ENCODE measurements at regions not wholly inside any gene's neighbourhood (a gene's known extent, or its start where the extent isn't known, plus 50 kb on each side); places are given as distances from the start of the nearest gene placed in this dataset.

DNA sequence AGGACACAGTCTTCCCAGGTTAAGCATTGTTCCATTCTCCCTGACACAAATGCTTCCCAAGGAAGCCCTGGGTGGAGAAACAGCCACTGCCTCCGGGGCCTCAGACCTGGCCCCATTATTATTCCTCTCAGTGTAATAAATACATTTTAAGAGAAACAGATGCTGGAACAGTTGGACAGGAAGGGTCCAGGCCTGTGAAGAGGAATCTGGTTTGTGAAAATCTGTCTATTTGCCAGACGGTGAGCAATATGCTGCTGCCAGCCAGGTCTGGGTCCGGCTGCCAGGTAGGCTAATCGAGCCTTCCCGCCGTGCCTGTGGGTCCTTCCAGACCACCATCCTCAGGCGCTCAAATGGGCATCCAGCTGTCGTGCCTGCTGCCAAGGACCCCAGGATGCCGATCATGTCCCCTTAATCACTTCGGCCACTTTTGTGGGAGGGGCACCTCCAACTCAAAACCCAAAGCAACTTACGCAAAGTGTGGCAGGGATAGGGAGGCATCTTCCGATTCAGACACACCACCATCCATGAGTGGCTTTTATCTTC, 528.4 kb downstream of the MIAT start:
- TF ChIP-seq POLR2A (IDR thresholded peaks at IDR 0.05; ENCODE audit: control extremely low read depth in 1 of 2, low read depth in 2 of 2, low read length in 2 of 2) = no peak
- TF ChIP-seq CTCF (IDR thresholded peaks at IDR 0.05; ENCODE audit: control extremely low read depth in 1 of 3, insufficient read depth in 1 of 3, low read depth in 1 of 3, low read length in 3 of 3) = no peak
- TF ChIP-seq ATF2 (IDR thresholded peaks at IDR 0.05; ENCODE audit: low read length) = no peak
- TF ChIP-seq, protein P1, sequence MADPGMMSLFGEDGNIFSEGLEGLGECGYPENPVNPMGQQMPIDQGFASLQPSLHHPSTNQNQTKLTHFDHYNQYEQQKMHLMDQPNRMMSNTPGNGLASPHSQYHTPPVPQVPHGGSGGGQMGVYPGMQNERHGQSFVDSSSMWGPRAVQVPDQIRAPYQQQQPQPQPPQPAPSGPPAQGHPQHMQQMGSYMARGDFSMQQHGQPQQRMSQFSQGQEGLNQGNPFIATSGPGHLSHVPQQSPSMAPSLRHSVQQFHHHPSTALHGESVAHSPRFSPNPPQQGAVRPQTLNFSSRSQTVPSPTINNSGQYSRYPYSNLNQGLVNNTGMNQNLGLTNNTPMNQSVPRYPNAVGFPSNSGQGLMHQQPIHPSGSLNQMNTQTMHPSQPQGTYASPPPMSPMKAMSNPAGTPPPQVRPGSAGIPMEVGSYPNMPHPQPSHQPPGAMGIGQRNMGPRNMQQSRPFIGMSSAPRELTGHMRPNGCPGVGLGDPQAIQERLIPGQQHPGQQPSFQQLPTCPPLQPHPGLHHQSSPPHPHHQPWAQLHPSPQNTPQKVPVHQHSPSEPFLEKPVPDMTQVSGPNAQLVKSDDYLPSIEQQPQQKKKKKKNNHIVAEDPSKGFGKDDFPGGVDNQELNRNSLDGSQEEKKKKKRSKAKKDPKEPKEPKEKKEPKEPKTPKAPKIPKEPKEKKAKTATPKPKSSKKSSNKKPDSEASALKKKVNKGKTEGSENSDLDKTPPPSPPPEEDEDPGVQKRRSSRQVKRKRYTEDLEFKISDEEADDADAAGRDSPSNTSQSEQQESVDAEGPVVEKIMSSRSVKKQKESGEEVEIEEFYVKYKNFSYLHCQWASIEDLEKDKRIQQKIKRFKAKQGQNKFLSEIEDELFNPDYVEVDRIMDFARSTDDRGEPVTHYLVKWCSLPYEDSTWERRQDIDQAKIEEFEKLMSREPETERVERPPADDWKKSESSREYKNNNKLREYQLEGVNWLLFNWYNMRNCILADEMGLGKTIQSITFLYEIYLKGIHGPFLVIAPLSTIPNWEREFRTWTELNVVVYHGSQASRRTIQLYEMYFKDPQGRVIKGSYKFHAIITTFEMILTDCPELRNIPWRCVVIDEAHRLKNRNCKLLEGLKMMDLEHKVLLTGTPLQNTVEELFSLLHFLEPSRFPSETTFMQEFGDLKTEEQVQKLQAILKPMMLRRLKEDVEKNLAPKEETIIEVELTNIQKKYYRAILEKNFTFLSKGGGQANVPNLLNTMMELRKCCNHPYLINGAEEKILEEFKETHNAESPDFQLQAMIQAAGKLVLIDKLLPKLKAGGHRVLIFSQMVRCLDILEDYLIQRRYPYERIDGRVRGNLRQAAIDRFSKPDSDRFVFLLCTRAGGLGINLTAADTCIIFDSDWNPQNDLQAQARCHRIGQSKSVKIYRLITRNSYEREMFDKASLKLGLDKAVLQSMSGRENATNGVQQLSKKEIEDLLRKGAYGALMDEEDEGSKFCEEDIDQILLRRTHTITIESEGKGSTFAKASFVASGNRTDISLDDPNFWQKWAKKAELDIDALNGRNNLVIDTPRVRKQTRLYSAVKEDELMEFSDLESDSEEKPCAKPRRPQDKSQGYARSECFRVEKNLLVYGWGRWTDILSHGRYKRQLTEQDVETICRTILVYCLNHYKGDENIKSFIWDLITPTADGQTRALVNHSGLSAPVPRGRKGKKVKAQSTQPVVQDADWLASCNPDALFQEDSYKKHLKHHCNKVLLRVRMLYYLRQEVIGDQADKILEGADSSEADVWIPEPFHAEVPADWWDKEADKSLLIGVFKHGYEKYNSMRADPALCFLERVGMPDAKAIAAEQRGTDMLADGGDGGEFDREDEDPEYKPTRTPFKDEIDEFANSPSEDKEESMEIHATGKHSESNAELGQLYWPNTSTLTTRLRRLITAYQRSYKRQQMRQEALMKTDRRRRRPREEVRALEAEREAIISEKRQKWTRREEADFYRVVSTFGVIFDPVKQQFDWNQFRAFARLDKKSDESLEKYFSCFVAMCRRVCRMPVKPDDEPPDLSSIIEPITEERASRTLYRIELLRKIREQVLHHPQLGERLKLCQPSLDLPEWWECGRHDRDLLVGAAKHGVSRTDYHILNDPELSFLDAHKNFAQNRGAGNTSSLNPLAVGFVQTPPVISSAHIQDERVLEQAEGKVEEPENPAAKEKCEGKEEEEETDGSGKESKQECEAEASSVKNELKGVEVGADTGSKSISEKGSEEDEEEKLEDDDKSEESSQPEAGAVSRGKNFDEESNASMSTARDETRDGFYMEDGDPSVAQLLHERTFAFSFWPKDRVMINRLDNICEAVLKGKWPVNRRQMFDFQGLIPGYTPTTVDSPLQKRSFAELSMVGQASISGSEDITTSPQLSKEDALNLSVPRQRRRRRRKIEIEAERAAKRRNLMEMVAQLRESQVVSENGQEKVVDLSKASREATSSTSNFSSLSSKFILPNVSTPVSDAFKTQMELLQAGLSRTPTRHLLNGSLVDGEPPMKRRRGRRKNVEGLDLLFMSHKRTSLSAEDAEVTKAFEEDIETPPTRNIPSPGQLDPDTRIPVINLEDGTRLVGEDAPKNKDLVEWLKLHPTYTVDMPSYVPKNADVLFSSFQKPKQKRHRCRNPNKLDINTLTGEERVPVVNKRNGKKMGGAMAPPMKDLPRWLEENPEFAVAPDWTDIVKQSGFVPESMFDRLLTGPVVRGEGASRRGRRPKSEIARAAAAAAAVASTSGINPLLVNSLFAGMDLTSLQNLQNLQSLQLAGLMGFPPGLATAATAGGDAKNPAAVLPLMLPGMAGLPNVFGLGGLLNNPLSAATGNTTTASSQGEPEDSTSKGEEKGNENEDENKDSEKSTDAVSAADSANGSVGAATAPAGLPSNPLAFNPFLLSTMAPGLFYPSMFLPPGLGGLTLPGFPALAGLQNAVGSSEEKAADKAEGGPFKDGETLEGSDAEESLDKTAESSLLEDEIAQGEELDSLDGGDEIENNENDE (IDR thresholded peaks at IDR 0.05; ENCODE audit: insufficient replicate concordance, low read length) = no peak
- TF ChIP-seq ASH2L (IDR thresholded peaks at IDR 0.05; ENCODE audit: low read length) = no peak
- no peak for TF ChIP-seq EP300 (IDR thresholded peaks at IDR 0.05; ENCODE audit: borderline replicate concordance in 1 of 2, low read depth in 2 of 2, low read length in 2 of 2)

All from H1 (cell line).